ENCODE measurements at regions not wholly inside any gene's neighbourhood (a gene's known extent, or its start where the extent isn't known, plus 50 kb on each side); places are given as distances from the start of the nearest gene placed in this dataset.

- TF ChIP-seq POLR2A (IDR thresholded peaks at IDR 0.05), result no peak
- TF ChIP-seq, protein P1, sequence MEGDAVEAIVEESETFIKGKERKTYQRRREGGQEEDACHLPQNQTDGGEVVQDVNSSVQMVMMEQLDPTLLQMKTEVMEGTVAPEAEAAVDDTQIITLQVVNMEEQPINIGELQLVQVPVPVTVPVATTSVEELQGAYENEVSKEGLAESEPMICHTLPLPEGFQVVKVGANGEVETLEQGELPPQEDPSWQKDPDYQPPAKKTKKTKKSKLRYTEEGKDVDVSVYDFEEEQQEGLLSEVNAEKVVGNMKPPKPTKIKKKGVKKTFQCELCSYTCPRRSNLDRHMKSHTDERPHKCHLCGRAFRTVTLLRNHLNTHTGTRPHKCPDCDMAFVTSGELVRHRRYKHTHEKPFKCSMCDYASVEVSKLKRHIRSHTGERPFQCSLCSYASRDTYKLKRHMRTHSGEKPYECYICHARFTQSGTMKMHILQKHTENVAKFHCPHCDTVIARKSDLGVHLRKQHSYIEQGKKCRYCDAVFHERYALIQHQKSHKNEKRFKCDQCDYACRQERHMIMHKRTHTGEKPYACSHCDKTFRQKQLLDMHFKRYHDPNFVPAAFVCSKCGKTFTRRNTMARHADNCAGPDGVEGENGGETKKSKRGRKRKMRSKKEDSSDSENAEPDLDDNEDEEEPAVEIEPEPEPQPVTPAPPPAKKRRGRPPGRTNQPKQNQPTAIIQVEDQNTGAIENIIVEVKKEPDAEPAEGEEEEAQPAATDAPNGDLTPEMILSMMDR (IDR thresholded peaks at IDR 0.05), result no peak
- no peak for TF ChIP-seq EP300 (IDR thresholded peaks at IDR 0.05)
These were observed 179.7 kb downstream of the HSD17B3 start for GRCh38 chr9:96122282-96122681.

Data from tibial nerve (tissue), 4 donors.